GM21786 (cell line): ENCODE measurements at regions not wholly inside any gene's neighbourhood (a gene's known extent, or its start where the extent isn't known, plus 50 kb on each side); places are given as distances from the start of the nearest gene placed in this dataset.

Experiments
- ATAC-seq: cut with Tn5 transposase; IDR thresholded peaks from one replicate; pipeline ENCODE4 v1.9.1; 2021; ENCODE audit not compliant: unreplicated experiment

GRCh38 chr6:117167520-117168271 lies 97.7 kb upstream of the VGLL2 start:
- no peak for ATAC-seq

DNA sequence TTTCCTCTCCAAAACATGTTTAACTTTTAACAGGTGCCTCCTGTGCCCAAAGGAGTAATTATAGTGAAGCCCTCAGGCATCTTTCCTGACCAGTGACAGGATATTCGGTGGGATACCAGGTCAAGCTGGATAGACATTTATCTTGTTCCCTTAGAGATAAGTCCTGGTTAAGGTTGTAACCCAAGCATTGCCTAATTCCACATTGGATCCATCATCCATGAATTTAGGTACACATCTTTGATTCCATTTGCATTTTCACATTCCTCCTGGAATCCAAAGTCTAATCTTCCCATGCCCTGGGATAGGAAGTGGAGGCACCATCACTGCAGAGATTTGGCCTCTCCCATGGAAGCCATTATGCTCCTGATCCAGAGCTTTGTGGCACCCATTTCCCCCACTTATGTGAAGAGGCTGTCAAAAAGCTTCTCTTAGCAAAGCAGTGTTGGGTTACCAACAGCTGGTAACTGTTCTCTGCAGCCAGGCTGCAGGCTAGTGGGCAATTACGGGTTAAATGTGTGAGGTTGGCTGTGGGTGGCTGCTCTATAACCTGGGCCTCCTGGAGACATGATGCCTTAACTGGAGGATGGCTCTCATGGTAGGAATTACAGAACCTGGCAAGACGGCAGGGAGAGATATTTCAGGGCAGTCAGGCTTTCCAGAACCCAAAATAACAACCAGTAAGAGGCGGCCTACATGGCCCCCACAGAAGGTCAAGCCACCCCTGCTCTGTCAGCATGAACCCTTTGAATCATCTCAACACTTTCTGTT lies 96.9 kb upstream of the VGLL2 start:
- ATAC-seq, result no peak

DNA sequence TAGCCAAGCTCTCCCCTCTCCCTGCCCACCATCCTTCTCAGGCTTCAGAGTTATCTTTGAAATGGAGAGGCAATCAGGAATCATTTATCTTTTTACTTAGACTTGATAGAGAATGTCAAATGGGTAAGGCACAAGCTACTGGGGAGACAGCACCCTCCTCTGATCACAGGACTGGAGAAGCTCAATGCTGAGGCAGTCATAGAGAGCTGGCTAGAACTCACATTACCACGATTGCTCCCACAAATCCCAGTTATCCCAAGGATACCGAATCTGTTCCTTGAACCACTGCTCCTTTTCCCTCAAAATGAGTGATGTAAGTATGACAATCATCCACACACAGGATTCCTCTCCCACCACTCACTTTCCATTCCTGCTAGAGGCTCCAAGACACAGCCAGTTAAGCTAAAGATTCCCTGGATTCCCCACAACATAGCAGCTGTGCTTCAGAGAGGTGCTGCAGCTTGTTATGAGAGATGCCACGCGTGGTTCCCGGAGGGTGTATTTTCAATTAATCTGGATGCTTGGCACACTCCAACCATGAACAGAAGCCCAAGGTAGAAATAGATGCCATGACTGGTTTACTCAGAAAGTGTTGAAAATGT lies 96.2 kb upstream of the VGLL2 start:
- ATAC-seq, result no peak

DNA sequence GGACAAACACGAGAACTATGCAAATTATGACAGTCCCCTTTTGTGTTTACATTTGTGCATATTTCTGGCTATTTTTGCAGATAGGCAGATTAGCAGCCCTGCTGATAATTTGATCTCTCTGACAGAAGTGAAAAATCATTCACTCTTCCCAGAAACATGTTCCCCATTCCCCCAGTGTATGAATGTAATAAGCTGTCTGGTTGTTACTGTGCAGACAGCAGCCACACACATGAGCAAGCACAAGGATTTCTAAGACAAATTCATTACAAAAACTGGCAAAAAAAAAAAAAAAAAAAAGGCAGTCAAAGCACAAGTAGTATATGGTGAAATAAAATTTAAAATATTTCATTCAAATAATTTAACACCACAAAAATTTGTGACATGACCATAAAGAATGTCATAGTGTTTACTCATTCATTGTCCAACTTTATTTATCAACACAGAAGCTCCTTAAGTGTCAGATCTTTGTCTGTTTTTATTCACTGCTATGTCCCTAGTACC lies 95.5 kb upstream of the VGLL2 start:
- no peak for ATAC-seq

DNA sequence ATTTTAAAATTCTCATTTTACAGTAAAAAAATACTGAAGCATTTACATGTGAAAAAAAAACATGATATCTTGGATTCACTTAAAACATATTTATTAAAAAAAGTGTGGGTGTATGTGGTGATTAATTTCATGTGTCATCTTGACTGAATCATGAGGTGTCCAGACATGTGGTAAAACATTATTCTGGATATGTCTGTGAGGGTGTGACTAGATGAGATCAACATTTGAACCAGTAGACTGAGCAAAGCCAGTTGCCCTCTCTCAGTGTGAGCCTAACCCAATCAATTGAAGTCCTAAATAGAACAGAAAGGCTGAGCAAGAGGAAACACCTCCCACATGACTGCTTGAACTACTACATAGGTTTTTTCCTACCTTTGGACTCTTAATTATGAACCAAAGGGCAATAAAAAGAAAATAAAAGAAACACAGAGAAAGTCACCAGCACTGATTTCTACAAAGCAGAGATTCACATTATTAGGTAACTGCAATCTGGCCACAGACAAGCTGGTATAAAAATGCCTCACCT lies 90.5 kb upstream of the VGLL2 start:
- no peak for ATAC-seq

- ATAC-seq, result no peak
Measured at GRCh38 chr6:117188627-117189201, 76.6 kb upstream of the VGLL2 start.

DNA sequence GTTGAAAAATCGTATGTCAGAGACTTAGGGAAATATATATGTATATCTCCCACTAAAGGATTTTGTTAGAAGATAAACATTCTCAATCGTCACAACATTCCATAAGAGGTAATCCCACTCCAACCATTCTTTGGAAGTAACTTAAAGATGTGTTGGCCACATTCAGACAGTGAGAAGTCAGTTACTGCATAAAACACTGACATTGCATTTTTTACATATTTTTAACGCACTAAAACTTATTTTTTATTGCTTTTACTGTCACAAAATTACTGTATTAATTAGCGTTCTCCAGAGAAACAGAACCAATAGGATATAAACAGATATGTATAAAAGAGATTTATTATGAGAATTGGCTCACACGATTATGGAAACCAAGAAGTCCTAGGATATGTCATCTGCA lies 74.3 kb upstream of the VGLL2 start:
- ATAC-seq, result no peak

GRCh38 chr6:117191448-117191847 lies 73.9 kb upstream of the VGLL2 start:
- ATAC-seq, result no peak

DNA sequence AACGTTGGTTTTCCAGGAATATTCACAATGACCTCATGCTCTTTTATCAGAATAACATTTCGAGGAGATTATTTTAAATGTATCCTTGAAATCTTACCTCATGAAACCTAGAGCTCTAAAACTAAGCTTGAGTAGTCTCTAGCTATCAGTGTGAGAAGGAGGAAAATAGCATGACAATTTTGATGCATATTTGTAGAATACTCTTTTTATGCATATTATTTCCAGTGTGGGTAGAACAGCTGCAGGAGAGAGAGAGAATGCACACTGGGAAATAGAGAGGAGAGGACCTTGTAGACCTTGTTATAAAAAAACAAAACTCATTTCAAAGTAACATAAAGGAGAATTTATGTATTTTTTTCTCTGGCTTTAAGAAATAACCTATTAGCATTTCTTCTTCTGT lies 71.1 kb upstream of the VGLL2 start:
- no peak for ATAC-seq

- ATAC-seq, result no peak
Measured at GRCh38 chr6:117194978-117195377, 70.4 kb upstream of the VGLL2 start.

DNA sequence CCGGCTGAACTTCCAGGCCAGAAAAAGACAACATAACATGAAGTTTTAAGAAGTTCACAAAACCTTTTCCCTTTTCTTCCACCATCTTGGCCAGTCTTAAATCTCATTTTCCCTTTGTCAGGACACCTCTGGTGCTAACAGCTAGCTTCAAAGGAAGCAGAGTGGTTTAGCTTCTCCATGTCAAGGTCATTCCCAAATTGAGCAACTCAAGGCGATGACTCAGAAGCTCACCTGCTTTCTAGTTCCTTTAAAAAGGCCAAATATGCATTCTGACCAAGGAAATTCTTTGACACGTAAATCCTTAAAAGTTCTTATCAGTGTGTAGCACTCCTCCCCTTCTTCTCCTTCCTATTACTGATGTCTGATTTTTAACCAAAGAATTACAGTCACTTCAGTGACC lies 69.6 kb upstream of the VGLL2 start:
- no peak for ATAC-seq

- no peak for ATAC-seq
Measured at GRCh38 chr6:117200067-117200466, 65.3 kb upstream of the VGLL2 start.

DNA sequence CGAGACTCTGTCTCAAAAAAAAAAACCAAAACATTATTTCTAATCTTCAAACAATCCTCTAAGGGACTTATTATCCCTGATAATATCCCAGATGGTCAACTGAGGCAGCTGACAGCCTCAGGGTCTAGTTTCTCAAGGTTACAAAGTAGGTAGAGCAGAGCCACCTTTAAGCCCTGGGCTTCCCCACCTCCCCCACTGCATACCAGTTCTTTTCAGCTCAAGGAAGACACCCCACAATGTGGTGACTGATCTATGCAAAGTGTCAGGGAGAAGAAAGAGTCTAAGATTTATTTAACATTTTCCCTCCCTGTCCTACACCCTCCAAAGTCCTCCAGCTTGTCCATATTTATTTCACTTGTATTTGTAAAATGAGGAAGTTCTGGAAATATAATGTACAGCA lies 60.5 kb upstream of the VGLL2 start:
- no peak for ATAC-seq

- ATAC-seq, result no peak
Measured at GRCh38 chr6:117205876-117206275, 59.5 kb upstream of the VGLL2 start.

DNA sequence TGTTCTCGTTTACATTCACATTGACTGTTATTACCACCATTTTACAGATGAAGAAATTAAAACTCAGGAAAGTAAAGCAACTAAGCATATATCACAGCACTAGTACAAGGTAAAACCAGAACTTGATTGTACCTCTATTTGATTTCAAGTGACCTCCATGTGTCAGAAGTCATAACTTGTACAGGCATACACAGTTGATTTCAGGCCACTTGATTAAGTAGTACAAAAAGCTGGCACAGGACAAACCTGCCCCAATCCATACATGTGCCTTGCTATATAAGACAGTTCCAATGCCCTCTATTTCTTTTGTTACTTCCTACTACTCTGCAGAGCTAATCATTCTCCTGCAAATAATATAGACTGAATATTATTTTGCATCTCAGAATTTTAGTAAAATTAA lies 58.8 kb upstream of the VGLL2 start:
- ATAC-seq, result no peak

GRCh38 chr6:117206944-117207687 lies 58.2 kb upstream of the VGLL2 start:
- no peak for ATAC-seq

- ATAC-seq, result no peak
Measured at GRCh38 chr6:117210279-117210678, 55.1 kb upstream of the VGLL2 start.

DNA sequence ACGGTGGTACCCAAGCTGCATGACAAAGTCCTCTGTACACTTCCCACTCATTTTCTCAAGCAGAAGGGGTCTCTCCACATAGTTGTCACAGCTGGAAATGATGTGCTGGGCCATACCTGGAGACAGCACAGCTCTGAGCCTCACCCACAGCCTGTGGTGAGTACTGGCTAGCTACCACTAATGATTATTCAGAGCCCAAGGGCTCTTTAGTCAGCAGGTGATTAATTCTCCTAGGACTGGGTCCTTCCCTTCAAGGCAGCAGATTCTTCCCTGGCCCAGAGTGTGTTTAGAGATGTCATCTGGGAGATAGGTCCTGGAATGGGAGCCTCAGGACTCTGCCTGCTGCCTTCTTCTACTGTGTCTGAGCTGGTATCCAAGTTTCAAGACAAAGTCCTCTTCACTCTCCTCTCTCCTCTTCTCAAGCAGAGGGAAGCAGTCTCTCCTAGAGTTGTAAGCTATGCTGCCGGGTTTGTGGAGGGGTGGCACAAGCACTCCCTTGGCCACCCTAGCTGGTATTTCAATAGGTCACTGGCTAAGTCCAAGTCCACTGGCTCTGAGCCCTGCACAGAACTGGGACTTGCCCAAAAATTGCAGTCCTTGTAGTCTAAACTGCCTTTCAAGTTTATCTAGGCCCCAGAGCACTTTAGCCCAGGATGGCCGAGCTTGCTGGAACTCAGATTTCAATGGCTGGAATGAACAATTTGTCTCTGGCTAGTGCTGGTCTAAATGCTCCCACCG lies 49.8 kb upstream of the VGLL2 start:
- no peak for ATAC-seq
